ENCODE measurements at regions not wholly inside any gene's neighbourhood (a gene's known extent, or its start where the extent isn't known, plus 50 kb on each side); places are given as distances from the start of the nearest gene placed in this dataset.

DNA sequence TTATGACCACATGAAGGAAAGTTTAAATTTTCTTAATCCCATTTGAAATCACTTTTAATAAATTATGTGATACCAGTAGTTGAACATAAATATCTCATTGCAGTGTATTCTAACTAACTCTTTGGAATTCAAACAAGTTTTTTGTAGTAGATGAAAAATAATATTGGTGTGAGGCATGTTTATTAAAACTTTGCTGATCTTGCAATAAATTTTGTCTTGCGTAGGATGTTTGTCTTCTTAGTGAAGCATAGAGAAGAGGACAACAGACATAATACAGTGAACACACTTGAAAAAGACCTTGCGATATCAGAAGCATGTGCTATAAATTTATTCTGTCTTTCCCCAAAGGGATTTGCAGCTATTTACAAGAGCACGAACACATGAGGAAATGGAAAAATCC is 140.7 kb downstream of the HTR1B start:
- Histone ChIP-seq H3K4me1 (ENCODE audit: control insufficient read depth in 1 of 2, insufficient read depth in 2 of 2, low read length in 2 of 2) (no peaks in the 10 kb centered on the region), H3K9me2 (ENCODE audit: insufficient read depth) (no peaks in the 10 kb centered on the region), H3K27ac (ENCODE audit: low read depth, low read length) (no peak overlapping the region), H2AFZ (ENCODE audit: low read depth, low read length, poor library complexity, severe bottlenecking) (no peak overlapping the region), H3K79me2 (ENCODE audit: insufficient read depth, low read length) (no peaks in the 10 kb centered on the region), H3K27me3 (ENCODE audit: insufficient read depth, low read length) (no peaks in the 10 kb centered on the region), H3K4me3 (replicated peaks in 1 of 2; ENCODE audit: low read depth in 1 of 2, low read length in 2 of 2) (no peak overlapping the region), H3K36me3 (ENCODE audit: control insufficient read depth in 1 of 2, insufficient read depth in 2 of 2, low read length in 2 of 2) (no peaks in the 10 kb centered on the region), H4K20me1 (ENCODE audit: insufficient read depth) (no peaks in the 10 kb centered on the region), H3K4me2 (ENCODE audit: low read length) (no peak overlapping the region), H3K9me3 (ENCODE audit: control insufficient read depth in 1 of 2, insufficient read depth in 1 of 2, low read depth in 1 of 2, low read length in 2 of 2) (no peaks in the 10 kb centered on the region), H3K9ac (ENCODE audit: low read length) (no peak overlapping the region)
- ChIA-PET RAD21 (ENCODE audit: low non-redundant PET in 1 of 2, low total read pairs in 2 of 2, uncharacterized antibody in 2 of 2, unreplicated experiment in 2 of 2) (no interaction called here), CTCF (no interaction called here), POLR2A (no interaction called here)
- BruUV-seq (replicated peaks), result no TSS peak
- ATAC-seq (no peak), DNase-seq (ENCODE audit: low read depth, low spot score) (no peak)
- no peak for TF ChIP-seq SRF (IDR thresholded peaks at IDR 0.05; ENCODE audit: low read depth)
- no peak for TF ChIP-seq CEBPB (IDR thresholded peaks at IDR 0.05; ENCODE audit: low read depth)
- TF ChIP-seq FOSL1 (IDR thresholded peaks at IDR 0.05; ENCODE audit: low read depth), result no peak
- TF ChIP-seq, protein P1, sequence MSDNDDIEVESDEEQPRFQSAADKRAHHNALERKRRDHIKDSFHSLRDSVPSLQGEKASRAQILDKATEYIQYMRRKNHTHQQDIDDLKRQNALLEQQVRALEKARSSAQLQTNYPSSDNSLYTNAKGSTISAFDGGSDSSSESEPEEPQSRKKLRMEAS (IDR thresholded peaks at IDR 0.05), result no peak
- no peak for TF ChIP-seq TCF7L2 (IDR thresholded peaks at IDR 0.05; ENCODE audit: borderline replicate concordance, extremely low read depth, insufficient read depth, insufficient read length)
- no peak for TF ChIP-seq CBX3 (IDR thresholded peaks at IDR 0.05; ENCODE audit: low read depth)
- no peak for TF ChIP-seq EZH2phosphoT487 (IDR thresholded peaks at IDR 0.05; ENCODE audit: borderline replicate concordance)
- no peak for TF ChIP-seq YY1 (IDR thresholded peaks at IDR 0.05; ENCODE audit: extremely low read depth, insufficient replicate concordance, low read depth, low read length)
- no peak for TF ChIP-seq ELF1 (IDR thresholded peaks at IDR 0.05; ENCODE audit: borderline replicate concordance, low read depth)
- no peak for TF ChIP-seq RAD21 (IDR thresholded peaks at IDR 0.05; ENCODE audit: low read depth)
- TF ChIP-seq, protein P2, sequence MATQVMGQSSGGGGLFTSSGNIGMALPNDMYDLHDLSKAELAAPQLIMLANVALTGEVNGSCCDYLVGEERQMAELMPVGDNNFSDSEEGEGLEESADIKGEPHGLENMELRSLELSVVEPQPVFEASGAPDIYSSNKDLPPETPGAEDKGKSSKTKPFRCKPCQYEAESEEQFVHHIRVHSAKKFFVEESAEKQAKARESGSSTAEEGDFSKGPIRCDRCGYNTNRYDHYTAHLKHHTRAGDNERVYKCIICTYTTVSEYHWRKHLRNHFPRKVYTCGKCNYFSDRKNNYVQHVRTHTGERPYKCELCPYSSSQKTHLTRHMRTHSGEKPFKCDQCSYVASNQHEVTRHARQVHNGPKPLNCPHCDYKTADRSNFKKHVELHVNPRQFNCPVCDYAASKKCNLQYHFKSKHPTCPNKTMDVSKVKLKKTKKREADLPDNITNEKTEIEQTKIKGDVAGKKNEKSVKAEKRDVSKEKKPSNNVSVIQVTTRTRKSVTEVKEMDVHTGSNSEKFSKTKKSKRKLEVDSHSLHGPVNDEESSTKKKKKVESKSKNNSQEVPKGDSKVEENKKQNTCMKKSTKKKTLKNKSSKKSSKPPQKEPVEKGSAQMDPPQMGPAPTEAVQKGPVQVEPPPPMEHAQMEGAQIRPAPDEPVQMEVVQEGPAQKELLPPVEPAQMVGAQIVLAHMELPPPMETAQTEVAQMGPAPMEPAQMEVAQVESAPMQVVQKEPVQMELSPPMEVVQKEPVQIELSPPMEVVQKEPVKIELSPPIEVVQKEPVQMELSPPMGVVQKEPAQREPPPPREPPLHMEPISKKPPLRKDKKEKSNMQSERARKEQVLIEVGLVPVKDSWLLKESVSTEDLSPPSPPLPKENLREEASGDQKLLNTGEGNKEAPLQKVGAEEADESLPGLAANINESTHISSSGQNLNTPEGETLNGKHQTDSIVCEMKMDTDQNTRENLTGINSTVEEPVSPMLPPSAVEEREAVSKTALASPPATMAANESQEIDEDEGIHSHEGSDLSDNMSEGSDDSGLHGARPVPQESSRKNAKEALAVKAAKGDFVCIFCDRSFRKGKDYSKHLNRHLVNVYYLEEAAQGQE (IDR thresholded peaks at IDR 0.05; ENCODE audit: low read depth), result no peak
- no peak for TF ChIP-seq EGR1 (IDR thresholded peaks at IDR 0.05; ENCODE audit: low read depth)
- TF ChIP-seq, protein P3, sequence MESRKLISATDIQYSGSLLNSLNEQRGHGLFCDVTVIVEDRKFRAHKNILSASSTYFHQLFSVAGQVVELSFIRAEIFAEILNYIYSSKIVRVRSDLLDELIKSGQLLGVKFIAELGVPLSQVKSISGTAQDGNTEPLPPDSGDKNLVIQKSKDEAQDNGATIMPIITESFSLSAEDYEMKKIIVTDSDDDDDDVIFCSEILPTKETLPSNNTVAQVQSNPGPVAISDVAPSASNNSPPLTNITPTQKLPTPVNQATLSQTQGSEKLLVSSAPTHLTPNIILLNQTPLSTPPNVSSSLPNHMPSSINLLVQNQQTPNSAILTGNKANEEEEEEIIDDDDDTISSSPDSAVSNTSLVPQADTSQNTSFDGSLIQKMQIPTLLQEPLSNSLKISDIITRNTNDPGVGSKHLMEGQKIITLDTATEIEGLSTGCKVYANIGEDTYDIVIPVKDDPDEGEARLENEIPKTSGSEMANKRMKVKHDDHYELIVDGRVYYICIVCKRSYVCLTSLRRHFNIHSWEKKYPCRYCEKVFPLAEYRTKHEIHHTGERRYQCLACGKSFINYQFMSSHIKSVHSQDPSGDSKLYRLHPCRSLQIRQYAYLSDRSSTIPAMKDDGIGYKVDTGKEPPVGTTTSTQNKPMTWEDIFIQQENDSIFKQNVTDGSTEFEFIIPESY (IDR thresholded peaks at IDR 0.05; ENCODE audit: extremely low read depth, insufficient replicate concordance, low read length), result no peak
- no peak for TF ChIP-seq EZH2 (IDR thresholded peaks at IDR 0.05)
- no peak for TF ChIP-seq JUND (IDR thresholded peaks at IDR 0.05)
- intact Hi-C loops (cut with micrococcal nuclease), result no loop called here
